Stomach (tissue), 4 donors: ENCODE measurements at regions not wholly inside any gene's neighbourhood (a gene's known extent, or its start where the extent isn't known, plus 50 kb on each side); places are given as distances from the start of the nearest gene placed in this dataset.

Experiments used
- EP300 ChIP-seq: sonication (generic); formaldehyde crosslinking; IDR thresholded peaks from one replicate; pipeline ENCODE4 v1.6.1; 2017; ENCODE audit warnings: antibody characterized with exemption
- POLR2AphosphoS5 ChIP-seq, 3 donors: sonication (generic); formaldehyde crosslinking; IDR thresholded peaks; one replicate each; pipeline ENCODE4 v1.6.1; 2016; ENCODE audit warnings: antibody characterized with exemption in 3 of 3
- TF ChIP-seq, protein P1 (sequence below), 7 experiments: fragments of 450-650 bp in 4 of 7; fragments of 200-600 bp in 3 of 7; sonication (generic) in 3 of 7; IDR thresholded peaks; one replicate each; pipeline ENCODE4 v1.5.1; 2016 to 2019; ENCODE audit warnings: antibody characterized with exemption in 7 of 7, control low read depth in 2 of 7, mild to moderate bottlenecking in 1 of 7

DNA sequence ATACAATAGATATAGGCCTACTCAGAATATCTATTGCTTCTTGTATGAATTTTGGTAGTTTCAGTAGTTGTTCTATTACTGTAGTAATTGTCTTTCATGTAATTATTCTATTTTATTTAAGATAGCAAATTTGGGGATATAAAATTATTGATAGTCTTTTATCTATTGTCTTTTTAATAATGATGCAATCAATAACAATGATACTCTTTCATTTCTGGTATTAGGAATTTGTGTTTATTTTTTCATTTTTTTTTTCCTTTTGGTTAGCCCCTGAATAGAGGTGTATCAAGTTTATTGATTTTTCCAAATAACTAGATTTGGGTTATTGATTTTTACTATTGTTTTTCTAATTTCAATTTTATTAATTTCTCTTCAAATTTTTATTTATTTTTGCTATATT, 1503.7 kb downstream of the REEP3 start:
- no peak for TF ChIP-seq EP300
- no peak for TF ChIP-seq POLR2AphosphoS5 (IDR thresholded peaks at IDR 0.05)
- TF ChIP-seq, protein P1, sequence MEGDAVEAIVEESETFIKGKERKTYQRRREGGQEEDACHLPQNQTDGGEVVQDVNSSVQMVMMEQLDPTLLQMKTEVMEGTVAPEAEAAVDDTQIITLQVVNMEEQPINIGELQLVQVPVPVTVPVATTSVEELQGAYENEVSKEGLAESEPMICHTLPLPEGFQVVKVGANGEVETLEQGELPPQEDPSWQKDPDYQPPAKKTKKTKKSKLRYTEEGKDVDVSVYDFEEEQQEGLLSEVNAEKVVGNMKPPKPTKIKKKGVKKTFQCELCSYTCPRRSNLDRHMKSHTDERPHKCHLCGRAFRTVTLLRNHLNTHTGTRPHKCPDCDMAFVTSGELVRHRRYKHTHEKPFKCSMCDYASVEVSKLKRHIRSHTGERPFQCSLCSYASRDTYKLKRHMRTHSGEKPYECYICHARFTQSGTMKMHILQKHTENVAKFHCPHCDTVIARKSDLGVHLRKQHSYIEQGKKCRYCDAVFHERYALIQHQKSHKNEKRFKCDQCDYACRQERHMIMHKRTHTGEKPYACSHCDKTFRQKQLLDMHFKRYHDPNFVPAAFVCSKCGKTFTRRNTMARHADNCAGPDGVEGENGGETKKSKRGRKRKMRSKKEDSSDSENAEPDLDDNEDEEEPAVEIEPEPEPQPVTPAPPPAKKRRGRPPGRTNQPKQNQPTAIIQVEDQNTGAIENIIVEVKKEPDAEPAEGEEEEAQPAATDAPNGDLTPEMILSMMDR (IDR thresholded peaks at IDR 0.05): no peak
